22Rv1 (cell line): ENCODE measurements at regions not wholly inside any gene's neighbourhood (a gene's known extent, or its start where the extent isn't known, plus 50 kb on each side); places are given as distances from the start of the nearest gene placed in this dataset.

Experiments
- H3K27ac ChIP-seq: fragments of 450-650 bp; 2 replicates; pipeline ENCODE4 v1.5.1; 2017
- CTCF ChIP-seq: fragments of 450-650 bp; IDR thresholded peaks from 2 replicates; pipeline ENCODE4 v1.5.1; 2017; ENCODE audit warnings: mild to moderate bottlenecking
- ZFX ChIP-seq: fragments of 450-650 bp; IDR thresholded peaks from 2 replicates; pipeline ENCODE4 v1.6.1; 2017; ENCODE audit warnings: antibody characterized with exemption, borderline replicate concordance

- TF ChIP-seq ZFX, result no peak
- no peak for TF ChIP-seq CTCF
- H3K27ac ChIP-seq, result no peak overlapping the region
Measured at GRCh38 chr2:49465157-49465831, 311.0 kb upstream of the FSHR start.

GRCh38 chr2:49459314-49459993, 305.1 kb upstream of the FSHR start:
- no peak for TF ChIP-seq ZFX
- no peak for TF ChIP-seq CTCF
- H3K27ac ChIP-seq, result no peak overlapping the region

GRCh38 chr2:49444005-49444404, 289.7 kb upstream of the FSHR start:
- no peak overlapping the region for H3K27ac ChIP-seq
- TF ChIP-seq ZFX (no peak), CTCF (no peak)

GRCh38 chr2:49426996-49427395, 272.7 kb upstream of the FSHR start:
- no peak overlapping the region for H3K27ac ChIP-seq
- TF ChIP-seq ZFX (no peak), CTCF (no peak)

- H3K27ac ChIP-seq, result no peak overlapping the region
- TF ChIP-seq ZFX, result no peak
- TF ChIP-seq CTCF, result no peak
Measured at GRCh38 chr2:49416252-49416651, 261.9 kb upstream of the FSHR start.

- no peak overlapping the region for H3K27ac ChIP-seq
- TF ChIP-seq CTCF (no peak), ZFX (no peak)
Measured at GRCh38 chr2:49404108-49404507, 249.8 kb upstream of the FSHR start.

GRCh38 chr2:49403637-49404036, 249.3 kb upstream of the FSHR start:
- TF ChIP-seq CTCF (no peak), ZFX (no peak)
- no peak overlapping the region for H3K27ac ChIP-seq
